ENCODE measurements at regions not wholly inside any gene's neighbourhood (a gene's known extent, or its start where the extent isn't known, plus 50 kb on each side); places are given as distances from the start of the nearest gene placed in this dataset.

DNA sequence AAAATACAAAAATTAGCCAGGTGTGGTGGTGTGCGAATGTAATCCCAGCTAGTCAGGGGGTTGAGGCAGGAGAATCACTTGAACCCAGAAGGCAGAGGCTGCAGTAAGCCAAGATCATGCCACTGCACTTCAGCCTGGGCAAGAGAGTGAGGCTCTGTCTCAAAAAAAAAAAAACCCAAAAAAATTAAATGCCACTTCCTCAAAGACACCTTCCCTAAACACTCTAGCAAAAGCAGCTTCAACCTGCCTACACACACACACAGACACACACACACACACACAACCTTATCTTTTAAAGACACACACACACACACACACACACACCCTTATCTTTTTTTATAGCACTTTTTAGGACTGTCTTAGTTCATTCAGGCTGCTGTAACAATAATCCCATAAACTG, 201.7 kb upstream of the PSMD7 start:
- no peaks in the 10 kb centered on the region for H3K9me3 ChIP-seq (ENCODE audit: control insufficient read depth, insufficient read depth, low read length)
- H3K27me3 ChIP-seq (ENCODE audit: control insufficient read depth, low read length): no peaks in the 10 kb centered on the region
- no peaks in the 10 kb centered on the region for H3F3A ChIP-seq (ENCODE audit: control insufficient read depth, insufficient read depth)

GRCh38 chr16:74094514-74094913, 202.1 kb upstream of the PSMD7 start:
- no peaks in the 10 kb centered on the region for H3F3A ChIP-seq (ENCODE audit: control insufficient read depth, insufficient read depth)
- no peak overlapping the region for H3K4me2 ChIP-seq (ENCODE audit: low read length)
- H3K79me2 ChIP-seq (ENCODE audit: control insufficient read depth, low read length): no peaks in the 10 kb centered on the region
- H3K27ac ChIP-seq (ENCODE audit: low read depth, low read length): no peak overlapping the region
- H4K20me1 ChIP-seq (ENCODE audit: control insufficient read depth, insufficient read depth, low read depth, low read length): no peaks in the 10 kb centered on the region
- H3K4me1 ChIP-seq (ENCODE audit: control insufficient read depth, low read length): no peaks in the 10 kb centered on the region
- H3K27me3 ChIP-seq (ENCODE audit: control insufficient read depth, low read length): no peaks in the 10 kb centered on the region
- TF ChIP-seq, protein P1, sequence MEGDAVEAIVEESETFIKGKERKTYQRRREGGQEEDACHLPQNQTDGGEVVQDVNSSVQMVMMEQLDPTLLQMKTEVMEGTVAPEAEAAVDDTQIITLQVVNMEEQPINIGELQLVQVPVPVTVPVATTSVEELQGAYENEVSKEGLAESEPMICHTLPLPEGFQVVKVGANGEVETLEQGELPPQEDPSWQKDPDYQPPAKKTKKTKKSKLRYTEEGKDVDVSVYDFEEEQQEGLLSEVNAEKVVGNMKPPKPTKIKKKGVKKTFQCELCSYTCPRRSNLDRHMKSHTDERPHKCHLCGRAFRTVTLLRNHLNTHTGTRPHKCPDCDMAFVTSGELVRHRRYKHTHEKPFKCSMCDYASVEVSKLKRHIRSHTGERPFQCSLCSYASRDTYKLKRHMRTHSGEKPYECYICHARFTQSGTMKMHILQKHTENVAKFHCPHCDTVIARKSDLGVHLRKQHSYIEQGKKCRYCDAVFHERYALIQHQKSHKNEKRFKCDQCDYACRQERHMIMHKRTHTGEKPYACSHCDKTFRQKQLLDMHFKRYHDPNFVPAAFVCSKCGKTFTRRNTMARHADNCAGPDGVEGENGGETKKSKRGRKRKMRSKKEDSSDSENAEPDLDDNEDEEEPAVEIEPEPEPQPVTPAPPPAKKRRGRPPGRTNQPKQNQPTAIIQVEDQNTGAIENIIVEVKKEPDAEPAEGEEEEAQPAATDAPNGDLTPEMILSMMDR (IDR thresholded peaks at IDR 0.05; ENCODE audit: low read depth, low read length, poor library complexity, severe bottlenecking): no peak
- TF ChIP-seq EZH2phosphoT487 (IDR thresholded peaks at IDR 0.05; ENCODE audit: borderline replicate concordance, low read length): no peak
- H3K4me3 ChIP-seq (ENCODE audit: low read length): no peak overlapping the region
- no peaks in the 10 kb centered on the region for H3K9me3 ChIP-seq (ENCODE audit: control insufficient read depth, insufficient read depth, low read length)
- H3K9me2 ChIP-seq (replicated peaks; ENCODE audit: control insufficient read depth, low read length): no peaks in the 10 kb centered on the region
- no peaks in the 10 kb centered on the region for H3K36me3 ChIP-seq (ENCODE audit: control insufficient read depth, low read length)

More for the DNA sequence above, 201.7 kb upstream of the PSMD7 start:
- no peaks in the 10 kb centered on the region for H3K79me2 ChIP-seq (ENCODE audit: control insufficient read depth, low read length)
- no peak overlapping the region for H3K4me3 ChIP-seq (ENCODE audit: low read length)
- no peak overlapping the region for H3K4me2 ChIP-seq (ENCODE audit: low read length)
- no peak for TF ChIP-seq EZH2phosphoT487 (IDR thresholded peaks at IDR 0.05; ENCODE audit: borderline replicate concordance, low read length)
- TF ChIP-seq, protein P1 (IDR thresholded peaks at IDR 0.05; ENCODE audit: low read depth, low read length, poor library complexity, severe bottlenecking): no peak
- no peaks in the 10 kb centered on the region for H3K36me3 ChIP-seq (ENCODE audit: control insufficient read depth, low read length)
- no peaks in the 10 kb centered on the region for H4K20me1 ChIP-seq (ENCODE audit: control insufficient read depth, insufficient read depth, low read depth, low read length)
- no peaks in the 10 kb centered on the region for H3K4me1 ChIP-seq (ENCODE audit: control insufficient read depth, low read length)
- H3K9me2 ChIP-seq (replicated peaks; ENCODE audit: control insufficient read depth, low read length): no peaks in the 10 kb centered on the region
- no peak overlapping the region for H3K27ac ChIP-seq (ENCODE audit: low read depth, low read length)

DNA sequence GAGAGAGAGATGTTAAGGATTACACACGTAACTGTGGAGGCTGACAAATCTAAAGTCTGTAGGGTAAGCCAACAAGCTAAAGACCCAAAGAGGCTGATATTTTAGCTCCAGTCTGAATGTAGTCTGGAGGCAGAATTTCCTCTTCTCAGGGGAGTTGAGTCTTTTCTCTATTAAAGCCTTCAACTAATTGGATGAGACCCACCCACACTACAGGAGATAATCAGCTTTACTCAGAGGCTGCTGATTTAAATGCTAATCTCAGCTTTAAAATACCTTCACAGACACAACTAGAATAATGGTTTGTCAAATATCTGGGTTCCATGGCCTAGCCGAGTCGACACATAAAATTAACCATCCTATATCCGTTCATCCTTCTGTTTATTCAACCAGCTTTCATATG, 204.3 kb upstream of the PSMD7 start:
- TF ChIP-seq EZH2phosphoT487 (IDR thresholded peaks at IDR 0.05; ENCODE audit: borderline replicate concordance, low read length): no peak
- TF ChIP-seq, protein P1 (IDR thresholded peaks at IDR 0.05; ENCODE audit: low read depth, low read length, poor library complexity, severe bottlenecking): no peak
- H3K4me2 ChIP-seq (ENCODE audit: low read length): no peak overlapping the region

DNA sequence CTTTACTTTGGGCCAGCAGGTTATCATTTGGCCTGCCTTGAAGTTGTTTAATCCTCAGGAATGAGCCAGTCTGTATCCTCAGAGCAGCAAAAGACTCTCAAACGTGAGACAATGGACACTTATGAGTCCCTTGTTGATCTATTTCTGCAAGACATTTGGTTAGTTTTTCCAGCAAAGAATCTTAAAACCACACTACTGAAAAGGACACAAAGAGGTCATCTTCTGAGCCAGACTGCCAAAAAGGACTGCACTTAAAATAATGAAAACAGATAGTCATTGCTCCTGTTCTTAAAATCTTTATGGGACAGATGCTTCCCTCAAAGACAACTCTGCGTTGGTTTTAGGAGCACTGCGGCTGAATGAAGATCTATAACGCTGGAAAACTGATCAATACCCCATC, 205.7 kb upstream of the PSMD7 start:
- H3K36me3 ChIP-seq (ENCODE audit: control insufficient read depth, low read length): no peaks in the 10 kb centered on the region
- no peak overlapping the region for H3K27ac ChIP-seq (ENCODE audit: low read depth, low read length)
- no peaks in the 10 kb centered on the region for H3K9me2 ChIP-seq (replicated peaks; ENCODE audit: control insufficient read depth, low read length)
- no peaks in the 10 kb centered on the region for H3K27me3 ChIP-seq (ENCODE audit: control insufficient read depth, low read length)
- no peaks in the 10 kb centered on the region for H3F3A ChIP-seq (ENCODE audit: control insufficient read depth, insufficient read depth)
- no peak overlapping the region for H3K4me2 ChIP-seq (ENCODE audit: low read length)
- no peaks in the 10 kb centered on the region for H3K4me1 ChIP-seq (ENCODE audit: control insufficient read depth, low read length)
- H3K9me3 ChIP-seq (ENCODE audit: control insufficient read depth, insufficient read depth, low read length): no peaks in the 10 kb centered on the region
- H4K20me1 ChIP-seq (ENCODE audit: control insufficient read depth, insufficient read depth, low read depth, low read length): no peaks in the 10 kb centered on the region
- H3K79me2 ChIP-seq (ENCODE audit: control insufficient read depth, low read length): no peaks in the 10 kb centered on the region
- no peak overlapping the region for H3K4me3 ChIP-seq (ENCODE audit: low read length)
- TF ChIP-seq, protein P1 (IDR thresholded peaks at IDR 0.05; ENCODE audit: low read depth, low read length, poor library complexity, severe bottlenecking): no peak
- no peak for TF ChIP-seq EZH2phosphoT487 (IDR thresholded peaks at IDR 0.05; ENCODE audit: borderline replicate concordance, low read length)

More for the DNA sequence above, 204.3 kb upstream of the PSMD7 start:
- Histone ChIP-seq H3K79me2 (ENCODE audit: control insufficient read depth, low read length) (no peaks in the 10 kb centered on the region), H3K4me1 (ENCODE audit: control insufficient read depth, low read length) (no peaks in the 10 kb centered on the region), H3K27ac (ENCODE audit: low read depth, low read length) (no peak overlapping the region), H3K36me3 (ENCODE audit: control insufficient read depth, low read length) (no peaks in the 10 kb centered on the region), H3F3A (ENCODE audit: control insufficient read depth, insufficient read depth) (no peaks in the 10 kb centered on the region), H3K9me3 (ENCODE audit: control insufficient read depth, insufficient read depth, low read length) (no peaks in the 10 kb centered on the region), H3K27me3 (ENCODE audit: control insufficient read depth, low read length) (no peaks in the 10 kb centered on the region), H4K20me1 (ENCODE audit: control insufficient read depth, insufficient read depth, low read depth, low read length) (no peaks in the 10 kb centered on the region), H3K4me3 (ENCODE audit: low read length) (no peak overlapping the region), H3K9me2 (replicated peaks; ENCODE audit: control insufficient read depth, low read length) (no peaks in the 10 kb centered on the region)

Measured in DOHH2 (cell line).